Heart left ventricle (tissue), 13 donors: ENCODE measurements at regions not wholly inside any gene's neighbourhood (a gene's known extent, or its start where the extent isn't known, plus 50 kb on each side); places are given as distances from the start of the nearest gene placed in this dataset.

Source experiments
- POLR2A ChIP-seq, 2 donors: fragments of 450-650 bp; IDR thresholded peaks; one replicate each; pipeline ENCODE4 v1.6.1; 2017; ENCODE audit warnings: antibody characterized with exemption in 2 of 2, mild to moderate bottlenecking in 2 of 2, moderate library complexity in 2 of 2
- TF ChIP-seq, protein P1 (sequence below), 12 donors: fragments of 200-600 bp; sonication (generic) in 4 of 12; IDR thresholded peaks; one replicate each; pipeline versions ENCODE4 v1.5.0 to v1.8.0; 2018 to 2022; ENCODE audit warnings: antibody characterized with exemption in 12 of 12, mild to moderate bottlenecking in 5 of 12
- donor health status: ischemic (EF 13 %, LVEDD 7.1; RV severe dilation, severe dysfunction).
- donor health status: DM: no; HTN: yes; CAD: no.
- donor health status: DM: no; HTN: no; CAD: no.
- donor health status: ischemic (EF 25% LVEDD 6.9; RV normal size, moderate dysfunction).
- donor health status: ischemic (EF 25% LVEDD 5.7; RV mildly dilated, moderate dysfunction).
- donor health status: ischemic (EF 35%, LVEDD 5.7; RV mildly dilated, moderate dysfunction).
- donor health status: nonischemic (EF 11% LVEDD 7.7; RV severe dilation, severe dysfunction).
- donor health status: DM: yes; HTN: yes; CAD: no.
- donor health status: PGD.
- donor health status: ischemic (EF 29% LVEDD 5.4; RV normal size, mild dysfunction).
- donor health status: nonischemic (EF 23%, LVEDD 6.1; RV moderate dilation, normal function).

DNA sequence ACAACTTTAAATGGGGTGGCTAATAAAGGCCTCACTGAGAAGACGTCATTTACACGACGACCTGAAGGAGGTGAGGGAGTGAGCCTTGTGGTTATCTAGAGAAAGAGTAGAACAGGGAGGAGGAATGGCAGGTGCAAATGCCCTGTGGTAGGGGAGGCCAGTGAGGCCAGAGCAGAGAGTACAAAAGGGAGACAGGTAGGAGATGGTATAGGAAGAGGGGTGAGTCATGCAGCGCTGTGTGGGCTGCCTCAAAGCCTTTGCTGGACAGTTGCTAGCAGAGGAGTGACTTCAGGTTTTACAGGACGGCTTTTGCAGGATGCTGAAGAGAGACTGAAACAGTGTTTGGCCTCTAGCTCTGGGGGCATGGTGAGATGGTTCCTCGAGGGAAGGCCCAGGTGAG, 116.0 kb downstream of the IER5 start:
- TF ChIP-seq, protein P1, sequence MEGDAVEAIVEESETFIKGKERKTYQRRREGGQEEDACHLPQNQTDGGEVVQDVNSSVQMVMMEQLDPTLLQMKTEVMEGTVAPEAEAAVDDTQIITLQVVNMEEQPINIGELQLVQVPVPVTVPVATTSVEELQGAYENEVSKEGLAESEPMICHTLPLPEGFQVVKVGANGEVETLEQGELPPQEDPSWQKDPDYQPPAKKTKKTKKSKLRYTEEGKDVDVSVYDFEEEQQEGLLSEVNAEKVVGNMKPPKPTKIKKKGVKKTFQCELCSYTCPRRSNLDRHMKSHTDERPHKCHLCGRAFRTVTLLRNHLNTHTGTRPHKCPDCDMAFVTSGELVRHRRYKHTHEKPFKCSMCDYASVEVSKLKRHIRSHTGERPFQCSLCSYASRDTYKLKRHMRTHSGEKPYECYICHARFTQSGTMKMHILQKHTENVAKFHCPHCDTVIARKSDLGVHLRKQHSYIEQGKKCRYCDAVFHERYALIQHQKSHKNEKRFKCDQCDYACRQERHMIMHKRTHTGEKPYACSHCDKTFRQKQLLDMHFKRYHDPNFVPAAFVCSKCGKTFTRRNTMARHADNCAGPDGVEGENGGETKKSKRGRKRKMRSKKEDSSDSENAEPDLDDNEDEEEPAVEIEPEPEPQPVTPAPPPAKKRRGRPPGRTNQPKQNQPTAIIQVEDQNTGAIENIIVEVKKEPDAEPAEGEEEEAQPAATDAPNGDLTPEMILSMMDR (IDR thresholded peaks at IDR 0.05) = no peak
- TF ChIP-seq POLR2A (IDR thresholded peaks at IDR 0.05) = no peak
